DOHH2 (cell line): ENCODE measurements at regions not wholly inside any gene's neighbourhood (a gene's known extent, or its start where the extent isn't known, plus 50 kb on each side); places are given as distances from the start of the nearest gene placed in this dataset.

Experiments
- H3F3A ChIP-seq: fragments of 200-600 bp; sonication (generic), shearing (Covaris generic); 2 replicates; pipeline ENCODE4 v1.6.0; 2016; ENCODE audit warnings: antibody characterized with exemption, mild to moderate bottlenecking; ENCODE audit not compliant: control insufficient read depth, insufficient read depth
- H3K27ac ChIP-seq: fragments of 200-600 bp; sonication (generic); 2 replicates; pipeline ENCODE4 v1.5.1; 2014; ENCODE audit warnings: low read depth, mild to moderate bottlenecking, low read length, moderate library complexity
- H3K27me3 ChIP-seq: fragments of 200-600 bp; sonication (generic); 2 replicates; pipeline ENCODE4 v1.6.1; 2014; ENCODE audit warnings: mild to moderate bottlenecking, low read length, mixed read lengths; ENCODE audit not compliant: control insufficient read depth
- H3K36me3 ChIP-seq: fragments of 200-600 bp; sonication (generic); 2 replicates; pipeline ENCODE4 v1.6.1; 2014; ENCODE audit warnings: mild to moderate bottlenecking, low read length, moderate library complexity, mixed read lengths; ENCODE audit not compliant: control insufficient read depth
- H3K4me1 ChIP-seq: fragments of 200-600 bp; sonication (generic); 2 replicates; pipeline ENCODE4 v1.6.1; 2014; ENCODE audit warnings: mild to moderate bottlenecking, low read length, mixed read lengths; ENCODE audit not compliant: control insufficient read depth
- H3K4me2 ChIP-seq: fragments of 200-600 bp; sonication (generic); 2 replicates; pipeline ENCODE4 v1.6.0; 2014; ENCODE audit warnings: mild to moderate bottlenecking, low read length, moderate library complexity
- H3K4me3 ChIP-seq: fragments of 200-600 bp; sonication (generic); 2 replicates; pipeline ENCODE4 v1.5.1; 2014; ENCODE audit warnings: mild to moderate bottlenecking, low read length, mixed read lengths
- H3K79me2 ChIP-seq: fragments of 200-600 bp; sonication (generic); 2 replicates; pipeline ENCODE4 v1.6.1; 2014; ENCODE audit warnings: mild to moderate bottlenecking, low read length, mixed read lengths; ENCODE audit not compliant: control insufficient read depth
- H3K9me2 ChIP-seq: fragments of 200-600 bp; sonication (generic); replicated peaks from 2 replicates; pipeline ENCODE4 v1.6.1; 2014; ENCODE audit warnings: mild to moderate bottlenecking, low read length, mixed read lengths; ENCODE audit not compliant: control insufficient read depth
- H3K9me3 ChIP-seq: fragments of 200-600 bp; sonication (generic); 2 replicates; pipeline ENCODE4 v1.6.1; 2014; ENCODE audit warnings: antibody characterized with exemption, low read length, mixed read lengths; ENCODE audit not compliant: control insufficient read depth, insufficient read depth
- H4K20me1 ChIP-seq: fragments of 200-600 bp; sonication (generic); 2 replicates; pipeline ENCODE4 v1.6.0; 2014; ENCODE audit warnings: low read depth, mild to moderate bottlenecking, antibody characterized with exemption, low read length, moderate library complexity; ENCODE audit not compliant: control insufficient read depth, insufficient read depth
- EZH2phosphoT487 ChIP-seq: fragments of 200-600 bp; sonication (generic); IDR thresholded peaks from 2 replicates; pipeline ENCODE4 v1.6.1; 2017; ENCODE audit warnings: borderline replicate concordance, mild to moderate bottlenecking, antibody characterized with exemption, low read length, moderate library complexity, mixed read lengths
- TF ChIP-seq, protein P1 (sequence below): fragments of 200-600 bp; sonication (generic); IDR thresholded peaks from one replicate; pipeline ENCODE4 v1.5.1; 2014; ENCODE audit warnings: antibody characterized with exemption, mild to moderate bottlenecking, low read depth, low read length; ENCODE audit not compliant: poor library complexity, severe bottlenecking

- Histone ChIP-seq H3K27me3 (no peaks in the 10 kb centered on the region), H3K79me2 (no peaks in the 10 kb centered on the region), H4K20me1 (no peaks in the 10 kb centered on the region), H3K9me2 (no peaks in the 10 kb centered on the region), H3F3A (no peaks in the 10 kb centered on the region), H3K9me3 (no peaks in the 10 kb centered on the region), H3K4me2 (no peak overlapping the region), H3K27ac (no peak overlapping the region), H3K4me1 (no peaks in the 10 kb centered on the region), H3K36me3 (no peaks in the 10 kb centered on the region), H3K4me3 (no peak overlapping the region)
- TF ChIP-seq EZH2phosphoT487: no peak
- TF ChIP-seq, protein P1, sequence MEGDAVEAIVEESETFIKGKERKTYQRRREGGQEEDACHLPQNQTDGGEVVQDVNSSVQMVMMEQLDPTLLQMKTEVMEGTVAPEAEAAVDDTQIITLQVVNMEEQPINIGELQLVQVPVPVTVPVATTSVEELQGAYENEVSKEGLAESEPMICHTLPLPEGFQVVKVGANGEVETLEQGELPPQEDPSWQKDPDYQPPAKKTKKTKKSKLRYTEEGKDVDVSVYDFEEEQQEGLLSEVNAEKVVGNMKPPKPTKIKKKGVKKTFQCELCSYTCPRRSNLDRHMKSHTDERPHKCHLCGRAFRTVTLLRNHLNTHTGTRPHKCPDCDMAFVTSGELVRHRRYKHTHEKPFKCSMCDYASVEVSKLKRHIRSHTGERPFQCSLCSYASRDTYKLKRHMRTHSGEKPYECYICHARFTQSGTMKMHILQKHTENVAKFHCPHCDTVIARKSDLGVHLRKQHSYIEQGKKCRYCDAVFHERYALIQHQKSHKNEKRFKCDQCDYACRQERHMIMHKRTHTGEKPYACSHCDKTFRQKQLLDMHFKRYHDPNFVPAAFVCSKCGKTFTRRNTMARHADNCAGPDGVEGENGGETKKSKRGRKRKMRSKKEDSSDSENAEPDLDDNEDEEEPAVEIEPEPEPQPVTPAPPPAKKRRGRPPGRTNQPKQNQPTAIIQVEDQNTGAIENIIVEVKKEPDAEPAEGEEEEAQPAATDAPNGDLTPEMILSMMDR: no peak
Observed at GRCh38 chr18:44246001-44246400, 434.7 kb upstream of the SETBP1 start.

DNA sequence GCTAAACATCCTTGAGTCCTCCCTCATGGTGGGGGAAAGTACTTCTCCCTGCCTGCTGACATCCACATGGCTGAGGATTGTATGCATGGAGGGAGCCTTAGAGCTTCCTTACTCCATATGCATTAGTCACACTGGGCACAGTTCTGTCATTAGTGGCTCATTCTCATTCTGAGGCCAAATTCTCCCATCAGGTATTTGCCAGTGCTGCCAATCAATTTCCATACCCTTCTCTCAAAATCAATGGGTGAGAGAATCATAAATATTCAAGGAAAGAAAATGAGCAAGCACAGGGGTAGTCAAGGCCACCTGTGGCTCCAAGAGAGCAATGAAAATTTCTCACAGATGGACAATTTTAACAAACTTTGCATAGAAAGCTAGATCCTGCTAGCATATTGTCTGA is 422.6 kb upstream of the SETBP1 start:
- Histone ChIP-seq H3K36me3 (no peaks in the 10 kb centered on the region), H3F3A (no peaks in the 10 kb centered on the region), H3K4me3 (no peak overlapping the region), H4K20me1 (no peaks in the 10 kb centered on the region), H3K4me1 (no peaks in the 10 kb centered on the region), H3K9me3 (no peaks in the 10 kb centered on the region), H3K27ac (no peak overlapping the region), H3K9me2 (no peaks in the 10 kb centered on the region), H3K4me2 (no peak overlapping the region), H3K79me2 (no peaks in the 10 kb centered on the region), H3K27me3 (no peaks in the 10 kb centered on the region)
- TF ChIP-seq, protein P1: no peak
- no peak for TF ChIP-seq EZH2phosphoT487

- H4K20me1 ChIP-seq: no peaks in the 10 kb centered on the region
- H3K36me3 ChIP-seq: no peaks in the 10 kb centered on the region
- H3K4me2 ChIP-seq: no peak overlapping the region
- no peak overlapping the region for H3K4me3 ChIP-seq
- H3K4me1 ChIP-seq: no peaks in the 10 kb centered on the region
- no peaks in the 10 kb centered on the region for H3F3A ChIP-seq
- H3K9me3 ChIP-seq: no peaks in the 10 kb centered on the region
- no peaks in the 10 kb centered on the region for H3K9me2 ChIP-seq
- no peak for TF ChIP-seq EZH2phosphoT487
- TF ChIP-seq, protein P1: no peak
- no peaks in the 10 kb centered on the region for H3K27me3 ChIP-seq
- no peak overlapping the region for H3K27ac ChIP-seq
- H3K79me2 ChIP-seq: no peaks in the 10 kb centered on the region
Observed at GRCh38 chr18:44258576-44258975, 422.1 kb upstream of the SETBP1 start.

- no peaks in the 10 kb centered on the region for H3K9me3 ChIP-seq
- H3K4me2 ChIP-seq: no peak overlapping the region
- no peak overlapping the region for H3K4me3 ChIP-seq
- H3F3A ChIP-seq: no peaks in the 10 kb centered on the region
- no peaks in the 10 kb centered on the region for H3K79me2 ChIP-seq
- no peaks in the 10 kb centered on the region for H3K4me1 ChIP-seq
- no peaks in the 10 kb centered on the region for H4K20me1 ChIP-seq
- H3K27ac ChIP-seq: no peak overlapping the region
- no peaks in the 10 kb centered on the region for H3K9me2 ChIP-seq
- TF ChIP-seq, protein P1: no peak
- TF ChIP-seq EZH2phosphoT487: no peak
- H3K27me3 ChIP-seq: no peaks in the 10 kb centered on the region
- no peaks in the 10 kb centered on the region for H3K36me3 ChIP-seq
Observed at GRCh38 chr18:44259610-44260009, 421.1 kb upstream of the SETBP1 start.
